Progenitor cell of endocrine pancreas (in vitro differentiated cells): ENCODE measurements at regions not wholly inside any gene's neighbourhood (a gene's known extent, or its start where the extent isn't known, plus 50 kb on each side); places are given as distances from the start of the nearest gene placed in this dataset.

Source experiments
- DNase-seq: peaks from one replicate; pipeline ENCODE4 v3.0.0; 2021; ENCODE audit warnings: low spot score; ENCODE audit not compliant: unreplicated experiment
- H3K27ac Mint-ChIP-seq: 2 replicates; pipeline ENCODE4 v1.8.0; 2021; ENCODE audit warnings: mild to moderate bottlenecking, moderate library complexity, mixed read lengths
- H3K27me3 Mint-ChIP-seq: 2 replicates; pipeline ENCODE4 v1.8.0; 2021; ENCODE audit warnings: mixed read lengths
- H3K36me3 Mint-ChIP-seq: 2 replicates; pipeline ENCODE4 v1.8.0; 2022; ENCODE audit warnings: mixed read lengths; ENCODE audit not compliant: insufficient read depth
- H3K4me1 Mint-ChIP-seq: 2 replicates; pipeline ENCODE4 v1.8.0; 2021; ENCODE audit warnings: low read depth, mixed read lengths
- H3K4me3 Mint-ChIP-seq: 2 replicates; pipeline ENCODE4 v1.8.0; 2021; ENCODE audit warnings: low read depth, mild to moderate bottlenecking, moderate library complexity, mixed read lengths
- H3K9me3 Mint-ChIP-seq: 2 replicates; pipeline ENCODE4 v1.8.0; 2021; ENCODE audit warnings: low read depth, mixed read lengths
- TF ChIP-seq, protein P1 (sequence below): fragments of 200-600 bp; sonication (generic); IDR thresholded peaks from one replicate; pipeline ENCODE4 v1.5.0; 2021; ENCODE audit warnings: antibody characterized with exemption, mild to moderate bottlenecking; ENCODE audit not compliant: unreplicated experiment

GRCh38 chrX:20739038-20739745 is 472.5 kb upstream of the RPS6KA3 start:
- H3K4me3 Mint-ChIP-seq, result no peak overlapping the region
- no peak overlapping the region for H3K27ac Mint-ChIP-seq
- TF ChIP-seq, protein P1, sequence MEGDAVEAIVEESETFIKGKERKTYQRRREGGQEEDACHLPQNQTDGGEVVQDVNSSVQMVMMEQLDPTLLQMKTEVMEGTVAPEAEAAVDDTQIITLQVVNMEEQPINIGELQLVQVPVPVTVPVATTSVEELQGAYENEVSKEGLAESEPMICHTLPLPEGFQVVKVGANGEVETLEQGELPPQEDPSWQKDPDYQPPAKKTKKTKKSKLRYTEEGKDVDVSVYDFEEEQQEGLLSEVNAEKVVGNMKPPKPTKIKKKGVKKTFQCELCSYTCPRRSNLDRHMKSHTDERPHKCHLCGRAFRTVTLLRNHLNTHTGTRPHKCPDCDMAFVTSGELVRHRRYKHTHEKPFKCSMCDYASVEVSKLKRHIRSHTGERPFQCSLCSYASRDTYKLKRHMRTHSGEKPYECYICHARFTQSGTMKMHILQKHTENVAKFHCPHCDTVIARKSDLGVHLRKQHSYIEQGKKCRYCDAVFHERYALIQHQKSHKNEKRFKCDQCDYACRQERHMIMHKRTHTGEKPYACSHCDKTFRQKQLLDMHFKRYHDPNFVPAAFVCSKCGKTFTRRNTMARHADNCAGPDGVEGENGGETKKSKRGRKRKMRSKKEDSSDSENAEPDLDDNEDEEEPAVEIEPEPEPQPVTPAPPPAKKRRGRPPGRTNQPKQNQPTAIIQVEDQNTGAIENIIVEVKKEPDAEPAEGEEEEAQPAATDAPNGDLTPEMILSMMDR, result no peak
- H3K9me3 Mint-ChIP-seq, result no peaks in the 10 kb centered on the region
- no peaks in the 10 kb centered on the region for H3K27me3 Mint-ChIP-seq
- H3K36me3 Mint-ChIP-seq, result no peaks in the 10 kb centered on the region
- no peak for DNase-seq
- no peaks in the 10 kb centered on the region for H3K4me1 Mint-ChIP-seq

DNA sequence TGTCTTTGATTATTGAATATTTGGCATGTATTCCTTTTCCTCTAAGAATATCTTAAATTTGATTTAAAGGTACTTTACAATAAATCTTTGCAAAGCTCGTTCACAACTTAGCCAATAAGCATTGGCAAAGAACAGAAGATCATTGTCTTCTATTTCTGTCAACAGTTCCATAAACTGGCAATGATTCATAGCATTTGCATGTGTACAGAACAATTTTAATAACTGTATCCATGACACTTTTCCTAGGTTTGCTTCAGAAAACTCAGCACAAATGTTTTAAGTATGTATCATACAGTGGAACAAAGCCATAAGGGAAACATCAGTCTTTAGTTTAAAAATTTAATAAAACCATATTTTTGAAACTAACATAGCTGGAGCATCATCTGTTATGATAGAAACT is 462.7 kb upstream of the RPS6KA3 start:
- DNase-seq, result no peak
- Mint-ChIP-seq H3K36me3 (no peaks in the 10 kb centered on the region), H3K4me3 (no peak overlapping the region), H3K27ac (no peak overlapping the region), H3K27me3 (no peaks in the 10 kb centered on the region), H3K9me3 (no peaks in the 10 kb centered on the region), H3K4me1 (peaks cover 7% of the 10 kb centered on the region)
- TF ChIP-seq, protein P1, result no peak

- H3K9me3 Mint-ChIP-seq, result no peaks in the 10 kb centered on the region
- peaks cover 7% of the 10 kb centered on the region for H3K4me1 Mint-ChIP-seq
- no peak overlapping the region for H3K4me3 Mint-ChIP-seq
- no peak for DNase-seq
- peak overlapping the region; percentile 3 for H3K27ac Mint-ChIP-seq
- no peaks in the 10 kb centered on the region for H3K36me3 Mint-ChIP-seq
- no peaks in the 10 kb centered on the region for H3K27me3 Mint-ChIP-seq
- TF ChIP-seq, protein P1, result no peak
Measured at GRCh38 chrX:20727447-20727846, 460.7 kb upstream of the RPS6KA3 start.

- no peak for DNase-seq
- TF ChIP-seq, protein P1, result no peak
- H3K4me1 Mint-ChIP-seq, result peaks cover 6% of the 10 kb centered on the region
- H3K36me3 Mint-ChIP-seq, result no peaks in the 10 kb centered on the region
- H3K9me3 Mint-ChIP-seq, result peaks cover 10% of the 10 kb centered on the region
- H3K27ac Mint-ChIP-seq, result no peak overlapping the region
- no peaks in the 10 kb centered on the region for H3K27me3 Mint-ChIP-seq
- no peak overlapping the region for H3K4me3 Mint-ChIP-seq
Measured at GRCh38 chrX:20720954-20721626, 454.4 kb upstream of the RPS6KA3 start.

GRCh38 chrX:20718592-20719380 is 452.1 kb upstream of the RPS6KA3 start:
- TF ChIP-seq, protein P1, result no peak
- Mint-ChIP-seq H3K4me1 (peaks cover 6% of the 10 kb centered on the region), H3K36me3 (no peaks in the 10 kb centered on the region), H3K27me3 (no peaks in the 10 kb centered on the region), H3K27ac (no peak overlapping the region), H3K4me3 (no peak overlapping the region), H3K9me3 (peaks cover 10% of the 10 kb centered on the region)
- DNase-seq, result no peak
